ENCODE measurements at regions not wholly inside any gene's neighbourhood (a gene's known extent, or its start where the extent isn't known, plus 50 kb on each side); places are given as distances from the start of the nearest gene placed in this dataset.

GRCh38 chr12:41956353-41956752 is 188.3 kb downstream of the GXYLT1 start:
- H3K27ac ChIP-seq (ENCODE audit: control insufficient read depth, insufficient read depth): no peak overlapping the region
- TF ChIP-seq STAT3 (IDR thresholded peaks at IDR 0.05; ENCODE audit: low read depth, low read length) (no peak), SP1 (IDR thresholded peaks at IDR 0.05; ENCODE audit: low read depth, low read length) (no peak), KLF5 (IDR thresholded peaks at IDR 0.05; ENCODE audit: partially characterized antibody) (no peak), REST (IDR thresholded peaks at IDR 0.05; ENCODE audit: low read depth, low read length) (no peak), SPI1 (IDR thresholded peaks at IDR 0.05; ENCODE audit: borderline replicate concordance, insufficient read depth, low read depth, low read length) (no peak), MTA3 (IDR thresholded peaks at IDR 0.05; ENCODE audit: borderline replicate concordance, low read length) (no peak), ZBTB40 (IDR thresholded peaks at IDR 0.05; ENCODE audit: borderline replicate concordance) (no peak), YY1 (IDR thresholded peaks at IDR 0.05; ENCODE audit: low read depth, low read length) (no peak), ZNF274 (IDR thresholded peaks at IDR 0.05; ENCODE audit: insufficient read depth, insufficient read length) (no peak), E2F4 (IDR thresholded peaks at IDR 0.05; ENCODE audit: low read depth, low read length) (no peak), BRCA1 (IDR thresholded peaks at IDR 0.05; ENCODE audit: low read depth, low read length) (no peak), PML (IDR thresholded peaks at IDR 0.05; ENCODE audit: low read length) (no peak), TCF7 (IDR thresholded peaks at IDR 0.05; ENCODE audit: borderline replicate concordance) (no peak), SUZ12 (IDR thresholded peaks at IDR 0.05; ENCODE audit: unreplicated experiment) (no peak), MYC (IDR thresholded peaks at IDR 0.05; ENCODE audit: insufficient read depth, insufficient read length, insufficient replicate concordance, low read length, severe bottlenecking) (no peak), MLLT1 (IDR thresholded peaks at IDR 0.05) (no peak)
- H3K79me2 ChIP-seq (ENCODE audit: control insufficient read depth, insufficient read depth, low read length): no peaks in the 10 kb centered on the region
- FAIRE-seq (no peak), ATAC-seq (no peak), DNase-seq (ENCODE audit: low read depth, low spot score) (no peak)
- BruUV-seq (replicated peaks): no TSS peak
- CTCF ChIA-PET: interaction anchor here (1.0 kb wide), 1 partner anchor 67 kb away, joined by 3 read pairs; no protein-coding TSS in a partner anchor
- no peaks in the 10 kb centered on the region for H3K9me3 ChIP-seq (replicated peaks; ENCODE audit: control insufficient read depth, insufficient read depth, low read length)
- SMC1A ChIA-PET (ENCODE audit: uncharacterized antibody, unreplicated experiment): no interaction called here
- in situ Hi-C loops (cut with MboI): no loop called here
- POLR2A ChIA-PET: no interaction called here
- 80% methylated on average over 2 of the region's 2 CpGs for WGBS (ENCODE audit: insufficient coverage, insufficient replicate concordance, low lambda C conversion rate, missing lambda C conversion rate)
- no peak overlapping the region for H3K4me2 ChIP-seq (ENCODE audit: control insufficient read depth, insufficient read depth)
- no peaks in the 10 kb centered on the region for H4K20me1 ChIP-seq (ENCODE audit: control insufficient read depth, insufficient read depth)
- H3K4me1 ChIP-seq (ENCODE audit: control insufficient read depth, insufficient read depth, low read length): no peaks in the 10 kb centered on the region
- RAD21 ChIA-PET (ENCODE audit: unreplicated experiment): no interaction called here
- intact Hi-C loops (cut with micrococcal nuclease; ENCODE audit: unreplicated experiment): no loop called here
- no peaks in the 10 kb centered on the region for H3K27me3 ChIP-seq (replicated peaks in 1 of 2; ENCODE audit: control insufficient read depth in 2 of 2, insufficient read depth in 2 of 2, low read length in 1 of 2)
- H3K36me3 ChIP-seq (ENCODE audit: control insufficient read depth in 2 of 2, insufficient read depth in 2 of 2, low read length in 1 of 2): no peaks in the 10 kb centered on the region
- no peak overlapping the region for H3K4me3 ChIP-seq
- H2AFZ ChIP-seq (ENCODE audit: control insufficient read depth, low read depth, low read length): no peak overlapping the region
- no peak overlapping the region for H3K9ac ChIP-seq (ENCODE audit: control insufficient read depth, insufficient read depth, low read length)

All from GM12878 (cell line).